T47D (cell line): ENCODE measurements at regions not wholly inside any gene's neighbourhood (a gene's known extent, or its start where the extent isn't known, plus 50 kb on each side); places are given as distances from the start of the nearest gene placed in this dataset.

Experiments
- DNase-seq, 2 experiments: peaks; one replicate each; pipeline versions ENCODE4 v3.0.0 to v3.0.0-alpha.2; 2011 to 2012; ENCODE audit warnings: low read depth in 1 of 2, low spot score in 1 of 2
- JUND ChIP-seq: IDR thresholded peaks from 2 replicates; pipeline ENCODE4 v1.6.1; 2012; ENCODE audit warnings: low read depth
- in situ Hi-C: cut with HindIII; loops from 2 replicates; pipeline ENCODE4 v1.10.0; 2016; ENCODE audit warnings: low sequenced_read_pairs, low pct_unique_long_range_greater_than_20kb

DNA sequence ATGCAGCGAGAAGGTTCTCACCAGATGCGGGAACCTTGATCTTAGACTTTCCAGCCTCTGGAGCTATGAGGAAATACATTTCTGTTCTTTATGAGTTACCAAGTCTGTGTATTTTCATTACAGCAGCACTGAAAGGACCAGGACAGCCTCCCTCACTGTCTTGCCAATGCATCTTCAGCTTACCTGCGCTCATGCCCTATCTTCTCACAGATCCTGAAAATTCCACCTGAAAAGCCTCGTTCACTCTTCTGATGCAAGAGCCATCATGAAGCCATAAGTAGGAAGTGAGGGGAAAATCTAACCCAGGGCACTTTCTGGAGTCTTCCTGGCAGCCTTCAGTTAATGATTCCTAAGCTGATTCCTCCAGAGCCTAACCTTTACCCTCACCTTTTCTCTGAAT, 194.0 kb downstream of the SALL1 start:
- no peak for DNase-seq
- in situ Hi-C loops: no loop called here
- TF ChIP-seq JUND: no peak

DNA sequence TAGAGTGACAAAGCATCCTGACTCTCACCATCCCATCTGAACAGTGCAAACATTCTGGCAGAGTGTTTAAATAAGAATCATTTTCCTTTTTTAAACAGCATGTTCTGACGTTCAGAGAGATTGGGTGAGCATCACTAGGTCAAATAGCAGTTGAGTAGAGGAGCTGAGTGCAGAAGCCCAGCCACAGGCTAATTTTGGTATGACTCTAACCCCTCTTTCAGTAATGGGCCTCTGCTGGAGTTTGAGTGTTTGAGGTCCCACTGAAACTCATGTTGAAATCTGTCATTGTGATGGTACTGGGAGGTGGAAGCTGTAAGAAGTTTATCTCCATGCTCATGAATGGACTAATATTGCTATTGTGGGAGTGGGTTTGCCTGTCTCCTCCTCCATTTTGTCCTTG, 194.4 kb downstream of the SALL1 start:
- no peak for DNase-seq
- in situ Hi-C loops: no loop called here
- TF ChIP-seq JUND: no peak

DNA sequence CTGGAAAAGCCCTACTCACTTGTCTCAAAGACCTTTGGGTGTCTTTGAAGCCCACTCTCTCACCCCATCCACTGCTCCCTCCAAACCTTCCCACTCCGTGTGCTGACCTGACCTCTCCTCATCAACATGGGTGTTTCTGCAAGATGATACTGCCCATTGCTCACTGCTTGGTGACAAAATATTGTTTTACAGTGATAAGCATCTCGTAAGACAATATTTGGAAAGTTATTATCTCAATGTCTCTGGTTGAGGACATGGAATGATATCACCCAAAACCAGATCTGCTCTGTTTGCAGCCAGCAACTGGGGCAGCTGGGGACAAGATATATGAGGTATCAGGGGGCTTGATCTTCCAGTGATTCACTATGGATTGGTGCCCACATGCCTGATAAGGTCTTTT, 195.8 kb downstream of the SALL1 start:
- no peak for DNase-seq
- in situ Hi-C loops: no loop called here
- TF ChIP-seq JUND: no peak

DNA sequence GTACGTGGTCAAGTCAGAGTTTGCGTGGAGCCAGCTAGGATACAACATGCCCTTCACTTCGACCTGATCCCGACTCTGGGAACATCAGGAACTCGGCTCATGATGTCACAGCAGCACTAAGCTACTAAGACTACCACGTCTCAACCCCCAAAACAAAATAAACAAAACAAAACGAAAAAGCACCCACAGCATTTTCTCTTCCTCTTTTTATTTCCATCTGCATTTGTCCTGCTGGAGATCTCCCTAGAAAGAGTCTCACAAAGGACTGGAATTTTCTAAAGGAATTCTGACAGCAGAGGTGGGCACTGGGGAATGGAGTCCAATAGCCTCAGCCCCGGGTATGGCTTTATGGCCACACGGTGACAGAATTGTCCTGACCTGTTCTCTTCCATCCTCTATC, 196.6 kb downstream of the SALL1 start:
- no peak for TF ChIP-seq JUND
- DNase-seq: no peak
- in situ Hi-C loops: no loop called here

DNA sequence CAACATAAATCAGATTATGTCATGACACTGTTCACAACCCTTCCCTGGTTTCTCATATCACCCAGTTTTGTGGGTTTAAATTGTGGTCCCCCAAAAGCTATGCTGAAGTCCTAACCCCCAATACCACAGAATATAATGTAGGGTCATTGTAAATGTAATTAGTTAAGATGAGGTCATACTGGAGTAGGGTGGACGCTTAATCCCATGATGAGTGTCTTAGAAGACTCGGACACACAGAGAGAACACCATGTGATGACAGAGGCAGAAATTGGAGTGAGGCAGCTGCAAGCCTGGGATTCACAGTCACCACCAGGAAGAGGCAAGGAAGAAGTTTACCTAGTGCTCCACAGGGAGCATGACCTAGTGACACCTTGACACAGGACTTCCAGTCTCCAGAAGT, 197.8 kb downstream of the SALL1 start:
- no peak for TF ChIP-seq JUND
- no peak for DNase-seq
- in situ Hi-C loops: no loop called here

DNA sequence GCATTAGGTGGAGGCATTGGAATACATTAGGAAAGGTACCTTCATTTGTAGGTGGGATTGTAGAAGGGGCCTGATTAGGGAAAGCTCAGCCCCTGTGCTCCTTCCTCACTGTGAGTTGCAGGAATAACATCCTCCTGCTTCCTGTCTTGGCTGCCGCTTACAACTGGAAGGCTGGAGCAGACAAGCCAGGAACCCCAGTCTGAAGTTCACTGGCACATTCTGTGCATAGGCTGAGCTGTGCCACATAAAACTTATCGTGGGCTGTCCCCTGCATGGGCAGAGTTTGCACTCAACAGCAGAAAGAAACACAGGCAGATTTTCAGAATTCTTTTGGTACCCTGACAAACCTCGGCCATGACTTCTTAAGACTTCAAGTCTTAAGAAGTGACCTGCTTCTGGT, 200.1 kb downstream of the SALL1 start:
- in situ Hi-C loops: no loop called here
- no peak for DNase-seq
- TF ChIP-seq JUND: no peak

DNA sequence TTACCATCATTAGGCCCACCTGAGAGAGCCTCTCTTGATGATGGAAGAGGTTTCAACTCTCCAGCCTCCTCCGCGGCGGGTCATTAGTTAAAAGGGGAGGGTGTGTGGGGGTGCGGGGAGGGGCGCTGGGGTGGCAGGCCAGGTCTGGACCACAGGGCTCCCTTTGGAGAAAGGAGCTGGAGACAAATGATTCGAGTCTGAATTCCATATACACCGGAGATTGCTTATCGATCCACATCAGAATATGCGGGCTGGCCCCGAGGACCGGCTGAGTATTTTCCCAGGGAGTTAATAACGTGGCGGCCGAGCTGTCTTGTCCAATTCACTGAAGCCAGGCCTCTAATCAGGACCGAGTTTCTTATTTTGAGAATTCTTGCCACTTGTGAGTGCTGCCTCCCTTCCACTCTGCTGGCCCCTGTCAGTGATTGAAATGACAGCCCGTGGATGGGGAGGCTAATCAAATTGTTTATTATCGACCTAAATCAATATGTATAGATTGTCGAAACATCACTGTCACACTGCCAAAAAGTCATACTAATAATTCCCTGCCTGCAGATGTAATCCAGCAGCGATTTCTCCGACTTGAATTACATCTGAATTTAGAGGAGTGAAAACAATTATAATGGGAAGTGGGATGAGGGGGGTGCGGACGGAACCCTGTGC, 202.7 kb downstream of the SALL1 start:
- TF ChIP-seq JUND: no peak
- DNase-seq: no peak
- in situ Hi-C loops: no loop called here

DNA sequence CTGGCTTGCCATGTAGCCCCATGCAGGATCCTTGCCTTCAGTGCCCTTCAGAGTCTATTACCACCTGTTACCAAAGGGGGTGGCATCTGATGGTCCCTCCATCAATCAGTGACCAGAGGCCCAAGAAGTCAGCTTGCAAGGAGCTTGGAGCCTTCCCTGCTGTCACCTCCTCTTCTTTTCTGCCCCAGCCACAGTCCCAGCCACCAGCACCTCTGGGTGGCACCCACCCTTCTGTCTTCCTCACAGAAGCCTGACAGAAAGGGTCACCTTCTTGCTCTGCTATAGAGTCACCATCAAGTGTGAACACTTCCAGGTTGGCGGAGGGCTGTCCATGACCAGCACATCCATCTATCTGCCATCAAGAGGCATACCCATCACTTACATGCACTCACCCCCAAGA, 203.2 kb downstream of the SALL1 start:
- DNase-seq: no peak
- in situ Hi-C loops: no loop called here
- TF ChIP-seq JUND: no peak

DNA sequence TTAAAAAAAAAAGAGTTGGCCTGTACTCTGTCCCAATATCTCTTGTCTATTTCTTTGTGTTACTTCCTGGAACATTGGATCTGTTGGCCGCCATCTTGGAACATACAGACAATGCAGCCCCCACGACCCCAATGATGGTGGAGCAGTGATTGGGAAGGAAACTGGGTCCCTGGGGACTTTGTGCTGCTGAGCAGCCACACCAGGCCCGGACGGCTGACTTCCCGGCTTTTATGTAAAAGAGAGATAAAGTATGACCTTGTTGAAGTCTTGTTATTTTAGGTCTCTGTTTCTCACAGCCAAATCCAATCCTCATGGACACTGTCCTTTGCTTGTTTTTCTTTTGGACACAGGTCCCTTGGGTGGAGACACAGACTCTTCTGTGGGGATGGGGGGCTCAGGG, 204.5 kb downstream of the SALL1 start:
- TF ChIP-seq JUND: no peak
- in situ Hi-C loops: no loop called here
- DNase-seq: no peak

DNA sequence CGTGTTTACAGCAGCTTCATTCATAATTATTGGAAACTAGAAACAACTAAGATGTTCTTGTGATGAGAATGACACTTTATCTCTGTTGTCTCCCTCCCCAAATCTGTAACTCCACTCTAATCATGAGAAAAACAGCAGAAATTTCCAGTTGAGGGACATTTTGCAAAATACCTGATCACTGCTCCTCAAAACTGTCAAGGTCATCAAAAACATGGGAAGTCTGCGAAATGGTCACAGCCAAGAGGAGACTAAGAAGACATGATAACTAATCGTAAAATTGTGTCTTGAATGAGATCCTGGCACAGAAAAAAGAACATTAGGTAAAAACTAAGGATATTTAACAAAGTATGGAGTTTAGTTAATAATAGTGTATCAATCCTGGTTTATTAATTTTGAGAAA, 204.2 kb downstream of the CYLD start:
- in situ Hi-C loops: no loop called here
- no peak for DNase-seq
- TF ChIP-seq JUND: no peak

DNA sequence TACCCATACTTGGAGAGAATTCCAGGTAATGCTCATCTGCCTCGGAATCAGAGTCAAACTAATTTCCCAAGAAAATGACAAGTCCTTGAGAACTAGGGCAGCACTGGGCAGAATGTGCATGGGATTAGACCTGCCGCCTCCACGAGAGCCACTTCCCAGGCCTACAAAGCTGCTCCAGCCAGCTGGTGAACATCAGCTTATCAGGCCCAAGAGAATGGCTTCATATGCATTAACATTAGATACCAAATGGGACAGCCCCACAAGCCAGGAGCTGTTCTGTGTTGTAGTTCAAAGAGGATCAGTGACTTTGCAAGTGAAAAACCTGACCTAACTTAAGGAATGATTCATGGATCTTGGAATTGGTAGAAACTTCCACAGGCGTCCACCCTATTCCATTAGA, 203.3 kb downstream of the CYLD start:
- TF ChIP-seq JUND: no peak
- no peak for DNase-seq
- in situ Hi-C loops: no loop called here

DNA sequence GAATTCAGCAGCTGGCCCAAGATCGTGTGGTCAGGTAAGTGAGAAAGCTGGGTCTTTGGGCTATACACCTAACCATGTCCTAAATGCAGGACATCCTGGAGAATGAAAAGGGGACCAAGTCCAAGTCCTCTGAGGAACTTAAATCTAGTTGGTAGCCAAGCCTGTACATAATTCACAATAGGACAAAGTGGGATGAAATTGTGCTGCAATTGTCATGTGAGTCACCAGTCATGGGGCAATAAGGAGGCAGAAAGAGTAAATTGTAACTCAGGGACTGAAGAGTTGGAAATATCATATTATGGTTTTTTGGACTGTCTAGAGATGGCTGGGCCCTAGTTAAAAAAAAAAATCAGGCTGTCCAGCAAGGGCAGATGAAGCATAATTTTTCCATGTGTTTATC, 202.6 kb downstream of the CYLD start:
- in situ Hi-C loops: no loop called here
- no peak for TF ChIP-seq JUND
- no peak for DNase-seq

DNA sequence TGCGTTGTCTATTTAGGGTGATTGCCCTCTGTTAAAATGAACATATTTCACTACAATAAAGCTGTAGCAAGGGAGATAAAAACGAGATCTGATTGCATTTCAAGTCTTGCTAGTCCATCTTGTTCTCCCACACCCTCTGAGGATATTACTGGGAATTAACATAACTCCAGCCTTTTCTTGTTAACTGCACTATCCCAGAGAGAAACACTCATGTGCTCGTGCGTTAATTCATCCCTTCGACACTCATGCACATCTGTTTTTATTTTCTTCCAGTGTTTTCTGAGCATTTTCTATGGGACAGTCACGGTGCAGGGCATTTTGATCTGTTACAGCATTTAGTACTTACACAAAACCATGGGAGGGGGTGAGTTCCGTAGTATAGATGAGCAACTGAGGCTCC, 202.1 kb downstream of the CYLD start:
- DNase-seq: no peak
- in situ Hi-C loops: no loop called here
- no peak for TF ChIP-seq JUND

DNA sequence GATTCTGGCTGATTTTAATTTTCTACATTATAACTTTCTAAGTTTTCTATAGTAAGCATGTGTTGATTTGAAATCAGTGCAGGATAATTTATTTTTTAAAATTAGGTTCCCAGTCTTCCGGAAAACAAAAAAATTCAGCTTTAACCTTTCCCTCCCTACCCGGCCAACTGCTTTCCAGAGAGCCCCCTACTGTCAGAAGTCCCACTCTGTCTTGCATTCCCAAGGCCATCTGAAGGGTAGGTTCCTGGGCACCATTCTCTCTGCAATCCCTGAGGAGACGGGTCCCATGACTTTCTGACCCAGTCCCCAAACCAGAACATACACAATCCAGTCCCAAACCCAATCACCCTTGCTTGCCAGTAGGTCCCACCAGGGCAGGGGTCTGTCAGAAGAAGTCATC, 200.3 kb downstream of the CYLD start:
- DNase-seq: no peak
- TF ChIP-seq JUND: no peak
- in situ Hi-C loops: no loop called here
